Activated T-cell treated with anti-CD3 and anti-CD28 coated beads, Interleukin-2, amount 50 U/mL, for 48 hours (primary cell): ENCODE measurements at regions not wholly inside any gene's neighbourhood (a gene's known extent, or its start where the extent isn't known, plus 50 kb on each side); places are given as distances from the start of the nearest gene placed in this dataset.

ENCODE experiments used
- DNase-seq, 2 experiments: peaks; one replicate each; pipeline ENCODE4 v3.0.0-alpha.2; 2020

DNA sequence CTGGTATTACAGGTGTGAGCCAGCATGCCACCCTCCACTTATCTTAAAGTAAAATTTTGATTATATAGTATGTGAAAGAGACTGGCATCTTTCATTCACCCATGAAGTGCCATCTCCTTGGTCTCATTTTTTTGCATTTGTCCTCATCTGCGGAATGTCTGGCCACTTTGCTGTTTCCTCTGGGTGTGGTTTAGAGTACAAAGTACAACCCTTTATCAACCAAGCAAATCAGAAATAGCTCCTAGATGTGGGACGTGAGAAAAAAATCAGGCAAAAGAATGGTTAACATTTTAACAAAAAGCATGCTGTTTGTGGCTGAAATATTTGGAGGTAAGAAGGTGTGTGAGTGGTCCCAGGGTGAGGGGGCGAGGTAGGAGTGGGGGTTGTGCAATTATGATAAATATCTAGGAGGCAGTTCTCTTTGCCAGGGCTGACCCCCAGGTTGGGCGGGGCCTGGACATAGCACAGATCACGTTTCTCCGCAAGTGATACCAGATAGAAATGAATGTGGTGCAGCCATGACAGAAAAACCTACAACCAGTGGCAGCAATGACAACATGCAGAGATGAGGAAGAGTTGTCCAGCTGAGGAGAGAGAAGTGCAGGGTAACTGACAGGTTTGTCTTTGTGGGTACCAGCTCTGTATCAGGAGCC lies 115.8 kb upstream of the SERTAD2 start:
- DNase-seq: no peak

GRCh38 chr2:64770137-64770780 lies 116.5 kb upstream of the SERTAD2 start:
- DNase-seq: no peak

GRCh38 chr2:64770781-64771334 lies 117.1 kb upstream of the SERTAD2 start:
- no peak for DNase-seq

DNA sequence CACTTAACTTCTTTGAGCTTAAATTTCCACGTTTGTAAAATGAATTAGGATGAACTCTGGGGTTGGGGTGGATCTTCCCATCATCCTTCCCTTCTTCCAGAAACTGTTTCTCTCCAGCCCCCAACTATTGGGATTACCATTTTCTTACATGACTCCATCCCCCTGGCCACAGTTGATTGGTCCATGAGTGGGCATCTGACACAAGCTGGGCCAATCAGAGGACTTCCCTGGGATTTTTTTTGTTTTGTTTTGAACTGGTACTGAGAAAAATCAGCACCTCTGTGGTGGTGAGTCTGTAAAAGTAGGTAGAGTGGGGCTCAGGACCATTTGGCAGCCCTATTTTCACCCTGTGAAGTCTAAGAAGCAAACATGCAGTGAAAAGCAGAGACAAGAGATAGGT lies 118.0 kb upstream of the SERTAD2 start:
- no peak for DNase-seq

- DNase-seq: no peak
Observed at GRCh38 chr2:64773461-64774118, 119.9 kb upstream of the SERTAD2 start.

DNA sequence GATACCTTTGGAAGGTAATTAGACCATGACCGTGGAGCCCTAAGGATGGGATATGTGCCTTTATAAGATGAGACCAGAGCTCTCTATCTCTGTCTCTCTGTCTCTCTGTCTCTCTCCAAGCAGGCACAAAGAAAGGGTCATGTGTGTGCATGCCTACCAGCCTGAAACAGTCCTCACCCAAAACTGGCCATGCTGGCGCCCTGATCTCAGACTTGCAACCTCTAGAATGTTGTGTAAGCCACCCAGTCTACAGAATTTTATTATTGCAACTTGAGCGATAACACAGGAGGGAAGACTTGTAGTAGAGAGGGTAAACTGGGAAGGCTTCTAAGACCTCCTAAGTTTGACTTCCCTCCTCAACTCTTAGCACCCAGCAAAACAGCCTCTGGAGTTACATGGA lies 124.1 kb upstream of the SERTAD2 start:
- DNase-seq: no peak

GRCh38 chr2:64779117-64779690 lies 125.5 kb upstream of the SERTAD2 start:
- DNase-seq: no peak

- DNase-seq: no peak
Observed at GRCh38 chr2:64780041-64780440, 126.3 kb upstream of the SERTAD2 start.

GRCh38 chr2:64781711-64782390 lies 128.1 kb upstream of the SERTAD2 start:
- DNase-seq: no peak

- DNase-seq: no peak
Observed at GRCh38 chr2:64784168-64785061, 130.7 kb upstream of the SERTAD2 start.

DNA sequence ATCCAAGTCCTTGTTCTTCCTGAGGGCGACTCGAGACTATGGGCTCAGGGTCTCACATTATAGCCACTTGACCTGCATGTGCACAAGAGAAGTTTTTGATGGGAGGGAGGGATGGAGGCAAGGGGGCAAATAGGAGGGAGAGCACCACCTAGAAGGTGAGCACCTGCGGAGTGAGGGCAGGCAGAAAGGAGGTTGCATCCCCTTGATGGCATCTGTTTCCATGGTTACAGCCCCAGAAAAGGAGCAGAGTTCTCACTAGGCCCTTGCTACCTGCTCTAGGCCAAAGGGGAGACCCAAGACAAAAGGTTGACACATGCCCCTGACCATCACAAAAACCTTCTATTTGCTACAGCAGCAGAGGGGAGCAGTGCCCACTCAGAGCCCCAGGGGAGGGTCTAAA lies 131.5 kb upstream of the SERTAD2 start:
- no peak for DNase-seq

DNA sequence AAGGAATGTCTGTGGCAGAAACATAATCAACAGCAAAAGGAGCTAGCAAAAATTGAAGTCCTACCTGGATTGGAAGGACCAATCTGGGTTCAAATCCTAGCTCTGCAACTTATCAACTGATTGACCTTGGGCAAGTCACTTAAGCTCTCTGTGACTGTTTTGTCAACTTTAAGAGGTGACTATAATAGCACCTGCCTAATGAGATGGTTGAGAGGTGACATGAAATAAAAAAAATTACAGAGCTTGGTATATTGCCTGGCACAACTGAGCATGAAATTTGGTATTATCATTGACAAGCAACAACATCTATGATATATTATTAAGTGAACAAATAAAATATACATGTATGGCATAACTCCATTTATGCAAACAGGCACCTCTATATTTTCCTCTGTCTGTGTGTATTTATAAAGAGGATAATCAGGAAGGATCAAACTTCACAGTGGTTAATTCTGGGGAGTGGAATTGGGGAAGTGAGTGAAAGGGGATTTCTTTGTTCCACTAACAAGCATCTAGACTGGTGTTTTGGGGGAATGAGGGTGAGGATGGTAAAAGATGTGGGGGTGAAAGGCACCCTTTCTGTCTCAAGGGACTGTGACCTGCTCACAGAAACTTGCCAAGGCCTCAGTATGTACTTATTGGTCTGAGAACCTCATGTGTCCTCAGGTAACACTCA lies 132.8 kb upstream of the SERTAD2 start:
- no peak for DNase-seq

- DNase-seq: no peak
Observed at GRCh38 chr2:64787019-64787365, 133.3 kb upstream of the SERTAD2 start.

- DNase-seq: no peak
Observed at GRCh38 chr2:64787698-64788097, 134.0 kb upstream of the SERTAD2 start.

DNA sequence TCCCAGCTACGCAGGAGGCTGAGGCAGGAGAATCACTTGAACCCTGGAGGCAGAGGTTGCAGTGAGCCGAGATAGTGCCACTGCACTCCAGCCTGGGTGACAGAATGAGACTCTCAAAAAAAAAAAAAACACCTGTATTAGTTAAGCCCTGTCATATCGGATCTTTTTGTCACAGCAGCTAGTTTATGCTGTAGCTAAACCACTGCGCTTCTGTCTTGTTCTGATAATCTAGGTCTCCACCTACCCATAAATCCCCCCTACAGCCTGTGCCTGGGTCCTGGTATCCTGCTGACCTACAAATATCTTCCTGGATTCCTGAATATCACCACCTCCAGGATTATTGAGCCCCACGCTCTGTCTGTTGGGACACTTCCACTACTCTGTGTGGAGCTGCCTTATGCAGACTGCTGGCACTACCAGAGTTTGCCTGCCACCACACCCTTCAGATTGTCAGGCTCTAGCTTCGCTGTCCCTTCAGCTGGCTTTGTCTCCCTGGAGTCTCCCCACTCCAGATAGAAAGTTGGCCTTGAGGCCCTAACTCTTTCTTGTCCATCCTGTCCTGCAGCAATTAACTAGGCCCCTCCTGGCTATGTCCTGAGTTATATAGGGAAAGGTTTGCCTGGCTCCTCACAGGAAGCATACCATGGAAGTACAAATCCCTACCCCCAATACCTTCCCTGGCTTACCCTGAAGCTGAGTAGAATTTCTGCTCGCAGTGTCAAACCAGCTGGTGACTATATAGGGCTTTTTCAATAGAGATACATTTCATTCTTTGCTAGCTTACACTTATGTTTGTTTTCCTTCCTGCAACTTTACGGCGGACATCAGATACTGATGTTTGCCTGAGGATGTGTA lies 136.0 kb upstream of the SERTAD2 start:
- DNase-seq: no peak

DNA sequence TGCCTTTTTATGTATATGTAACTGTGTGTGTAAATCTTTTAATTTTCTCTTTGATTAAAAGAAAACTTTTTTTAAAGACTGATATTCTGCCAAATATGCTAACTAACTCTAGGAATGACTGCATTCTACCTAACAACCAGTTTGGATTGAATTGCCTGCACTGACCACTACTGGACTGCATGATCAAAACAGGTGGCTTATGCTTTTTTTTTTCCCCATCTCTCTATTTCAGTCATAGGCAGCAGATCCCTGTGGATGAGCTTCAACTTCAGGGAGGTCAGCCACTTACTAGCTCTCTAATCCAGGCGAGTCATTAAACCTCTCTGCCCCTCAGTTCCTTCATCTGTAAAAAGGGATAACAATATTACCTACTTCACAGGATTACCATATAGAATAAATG lies 138.6 kb upstream of the SERTAD2 start:
- no peak for DNase-seq

- no peak for DNase-seq
Observed at GRCh38 chr2:64792995-64793639, 139.4 kb upstream of the SERTAD2 start.

DNA sequence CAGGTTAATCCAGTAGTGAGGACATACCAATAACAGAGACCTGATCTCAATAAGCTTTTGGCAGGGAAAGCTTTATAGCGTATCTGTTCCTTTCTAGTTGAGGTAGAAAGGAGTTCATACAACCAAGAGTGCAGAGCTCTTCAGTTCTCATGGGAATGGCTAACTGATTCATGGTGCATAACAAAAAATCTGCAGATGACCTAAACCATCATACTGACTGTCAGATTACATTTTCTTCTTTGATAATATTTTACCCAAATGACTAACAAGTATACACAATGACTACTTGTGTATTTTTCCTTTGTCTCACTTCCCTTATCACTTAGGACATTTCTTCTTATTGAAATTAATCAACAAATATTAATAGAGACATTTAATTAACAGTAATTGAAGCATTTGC lies 140.0 kb upstream of the SERTAD2 start:
- no peak for DNase-seq

DNA sequence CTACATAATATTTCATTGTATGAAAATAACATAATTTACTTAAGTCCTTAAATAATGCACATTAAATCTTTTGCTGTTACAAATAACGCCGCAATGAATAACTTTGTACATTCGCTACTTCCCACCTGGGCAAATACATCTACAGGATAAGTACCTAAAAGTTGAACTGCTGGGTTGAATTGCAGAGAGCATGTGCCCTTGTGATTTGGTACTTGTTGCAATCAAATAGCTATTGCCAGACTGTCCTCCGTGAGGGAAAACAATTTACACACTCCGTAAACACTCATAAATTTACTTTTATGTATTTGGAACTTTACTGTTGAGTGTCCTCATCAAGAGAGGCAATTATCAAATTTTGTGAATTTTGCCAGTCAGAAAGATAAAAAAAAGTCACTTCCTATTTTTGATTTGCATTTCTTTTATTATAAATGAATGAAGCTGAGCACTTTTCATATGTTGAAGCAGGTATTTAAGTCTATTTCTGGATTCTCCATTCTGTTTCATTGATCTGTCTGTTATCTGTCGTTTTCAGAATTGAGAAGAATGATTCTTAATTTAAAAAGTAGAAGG lies 140.8 kb upstream of the SERTAD2 start:
- DNase-seq: no peak
